ENCODE measurements at regions not wholly inside any gene's neighbourhood (a gene's known extent, or its start where the extent isn't known, plus 50 kb on each side); places are given as distances from the start of the nearest gene placed in this dataset.

DNA sequence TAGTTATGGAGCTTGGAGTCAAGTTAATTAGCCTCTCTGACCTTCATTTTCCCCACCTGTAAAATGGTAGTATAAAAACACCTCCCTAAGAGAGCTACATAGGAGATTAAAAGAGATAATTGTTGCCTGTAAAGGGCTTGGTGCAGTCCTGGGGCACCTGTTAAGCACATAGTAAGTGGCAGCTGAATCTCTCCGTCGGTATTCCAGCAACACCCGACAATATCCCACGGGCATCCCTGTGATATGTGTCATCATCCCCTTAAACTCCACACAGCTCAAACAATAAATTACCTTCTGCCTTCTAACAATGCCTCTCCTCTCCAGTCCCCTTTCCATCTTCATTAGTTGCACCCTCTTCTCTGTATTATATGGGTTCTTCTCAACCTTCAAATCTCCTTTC is 121.5 kb downstream of the C11orf91 start:
- TF ChIP-seq GATA3 (IDR thresholded peaks at IDR 0.05; ENCODE audit: low read depth, low read length) (no peak), GATA2 (IDR thresholded peaks at IDR 0.05; ENCODE audit: low read depth, low read length) (no peak)
